HG02610 (cell line): ENCODE measurements at regions not wholly inside any gene's neighbourhood (a gene's known extent, or its start where the extent isn't known, plus 50 kb on each side); places are given as distances from the start of the nearest gene placed in this dataset.

Experiments used
- ATAC-seq: cut with Tn5 transposase; IDR thresholded peaks from one replicate; pipeline ENCODE4 v1.9.1; 2021; ENCODE audit warnings: mild to moderate bottlenecking, moderate library complexity; ENCODE audit not compliant: unreplicated experiment

DNA sequence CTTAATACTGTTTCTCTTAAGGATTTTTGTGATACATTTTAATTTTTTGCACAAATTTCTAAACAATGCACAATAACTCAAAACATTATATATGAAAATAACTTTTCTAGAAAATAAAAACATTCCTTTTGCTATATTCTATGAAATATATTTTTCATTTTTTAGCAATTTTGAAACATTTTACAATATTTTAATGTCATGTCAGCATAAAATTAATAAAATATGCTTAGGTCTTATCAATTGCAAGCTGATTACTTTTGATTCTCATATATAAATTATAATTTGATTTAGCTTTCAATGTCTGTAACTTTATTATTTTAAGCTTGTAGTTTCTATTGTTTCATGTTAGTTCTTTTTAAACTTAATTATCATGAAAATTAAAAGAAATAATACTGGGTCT lies 898.7 kb downstream of the TMEM182 start:
- no peak for ATAC-seq

DNA sequence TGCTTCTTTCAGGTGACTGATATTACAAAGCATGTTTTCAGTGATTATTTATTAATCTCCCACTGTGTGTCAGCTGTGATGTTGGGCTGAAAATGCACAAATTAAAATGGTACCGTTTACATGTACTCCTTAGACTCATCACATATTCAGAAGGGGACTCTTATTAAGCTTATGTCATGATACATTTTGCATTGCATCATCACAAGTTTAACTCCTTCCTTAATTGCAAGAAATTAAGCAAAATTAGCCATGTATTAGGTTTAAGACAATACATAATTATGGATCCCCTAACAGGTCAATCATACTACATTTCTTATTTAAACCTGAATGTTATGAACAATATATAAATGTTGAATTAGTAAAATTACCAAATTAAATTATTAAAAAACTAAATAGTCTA lies 899.1 kb downstream of the TMEM182 start:
- no peak for ATAC-seq

DNA sequence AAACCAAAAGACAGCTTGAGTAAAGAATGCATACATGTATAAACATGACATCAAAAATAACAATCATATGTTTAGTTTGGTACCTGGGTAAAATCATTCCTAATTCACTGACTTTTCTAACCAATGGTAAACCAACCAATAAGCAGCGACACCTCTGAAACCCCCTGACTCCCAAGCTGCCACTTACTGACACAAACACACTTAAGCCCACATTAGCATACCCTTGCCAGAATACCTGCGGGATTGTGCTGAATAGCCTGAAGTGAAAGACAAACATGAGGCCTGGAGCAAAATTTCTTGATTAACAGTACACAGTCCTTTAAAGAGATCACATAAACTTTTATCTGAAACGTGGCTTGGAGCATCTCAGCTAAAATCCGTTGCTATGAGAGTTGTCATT lies 902.9 kb downstream of the TMEM182 start:
- no peak for ATAC-seq

DNA sequence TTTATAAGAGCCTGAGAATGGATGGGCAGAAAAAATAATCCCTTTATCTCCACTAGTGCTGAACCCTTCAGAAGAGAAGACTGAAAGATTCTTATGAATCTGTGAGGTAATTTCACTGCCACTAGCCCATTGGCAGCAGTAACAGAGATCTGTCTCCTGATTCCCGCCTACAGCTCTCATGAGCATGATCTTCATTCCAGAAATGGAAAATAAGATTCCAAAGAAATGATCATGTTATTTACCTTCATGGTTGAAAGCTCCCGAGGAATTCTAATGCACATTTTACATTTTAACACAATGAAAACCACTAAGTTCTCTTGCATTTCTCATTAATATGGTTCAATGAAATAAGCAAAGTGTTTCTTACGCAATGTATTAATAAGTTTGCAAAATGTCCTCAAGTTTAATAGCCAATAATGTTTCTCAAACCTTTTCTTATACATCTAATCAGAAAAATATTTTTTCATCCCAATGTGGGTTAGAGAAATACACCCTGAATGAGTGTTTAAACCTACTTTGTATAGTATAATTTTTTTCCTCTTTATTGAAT lies 905.6 kb downstream of the TMEM182 start:
- no peak for ATAC-seq

DNA sequence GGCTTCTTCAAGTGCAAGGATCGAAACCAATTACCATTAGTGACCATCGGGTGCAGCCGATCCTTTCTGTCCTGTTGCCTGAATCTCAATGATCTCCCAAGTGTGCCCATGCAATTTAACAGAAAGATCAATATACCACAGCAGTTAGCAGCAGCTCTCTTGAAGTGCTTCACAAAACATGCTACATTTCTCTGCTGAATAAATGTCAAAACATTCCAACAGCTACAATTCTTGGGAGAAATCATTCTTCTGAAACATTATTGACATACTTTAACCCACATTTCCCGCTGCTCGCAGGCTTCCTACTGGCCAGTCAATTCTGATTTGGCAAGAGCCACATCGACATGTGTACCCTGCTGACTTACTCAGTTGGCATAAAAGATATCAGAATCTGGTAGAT lies 907.7 kb downstream of the TMEM182 start:
- ATAC-seq, result no peak
